B cell (primary cell): ENCODE measurements at regions not wholly inside any gene's neighbourhood (a gene's known extent, or its start where the extent isn't known, plus 50 kb on each side); places are given as distances from the start of the nearest gene placed in this dataset.

Source experiments
- ATAC-seq: fragments of 200-7000 bp; cut with Tn5 transposase; one replicate; pipeline ENCODE4 v1.10.0; 2021; ENCODE audit warnings: low read depth, mild to moderate bottlenecking, moderate number of reproducible peaks, moderate library complexity
- CTCF ChIA-PET: fragments of 350-600 bp; sonication (Branson Sonifier 250); formaldehyde crosslinking; loops from one replicate; lab custom pipeline; 2021; ENCODE audit warnings: antibody characterized with exemption, inconsistent platforms; lab: Charles Lee
- POLR2A ChIA-PET: fragments of 350-600 bp; sonication (Branson Sonifier 250); formaldehyde crosslinking; loops from one replicate; lab custom pipeline; 2021; ENCODE audit warnings: antibody characterized with exemption; lab: Charles Lee
- DNase-seq: peaks from one replicate; pipeline ENCODE4 v3.0.0; 2013
- H2AFZ ChIP-seq: 2 replicates; pipeline ENCODE4 v1.6.1; 2012; ENCODE audit warnings: mild to moderate bottlenecking, low read depth, low read length; ENCODE audit not compliant: insufficient read depth, poor library complexity, severe bottlenecking
- H3K27ac ChIP-seq, 2 donors: 1 replicate in 1 of 2; 2 replicates in 1 of 2; pipeline ENCODE4 v1.5.1; 2012 to 2013; ENCODE audit warnings: low read length in 2 of 2, mild to moderate bottlenecking in 2 of 2, moderate library complexity in 1 of 2
- H3K27me3 ChIP-seq, 4 experiments: fragments of 200-600 bp in 1 of 4; sonication (generic) in 1 of 4; replicated peaks in 1 of 4; 1 replicate in 2 of 4; 2 replicates in 2 of 4; pipeline versions ENCODE4 v1.6.1 to v1.7.0; 2013 to 2016; ENCODE audit warnings: low read length in 3 of 4, mild to moderate bottlenecking in 2 of 4, mixed read lengths in 1 of 4, moderate library complexity in 1 of 4; ENCODE audit not compliant: insufficient read depth in 4 of 4, control insufficient read depth in 3 of 4; ENCODE audit errors: control extremely low read depth in 1 of 4
- H3K36me3 ChIP-seq, 2 experiments: replicated peaks in 1 of 2; 1 replicate in 1 of 2; 2 replicates in 1 of 2; pipeline versions ENCODE4 v1.6.1 to v1.7.1; 2013; ENCODE audit warnings: low read length in 1 of 2; ENCODE audit not compliant: insufficient read depth in 2 of 2, control insufficient read depth in 1 of 2; ENCODE audit errors: control extremely low read depth in 1 of 2, extremely low read depth in 1 of 2
- H3K4me1 ChIP-seq, 2 donors: fragments of 200-600 bp in 1 of 2; sonication (generic) in 1 of 2; 1 replicate in 1 of 2; 2 replicates in 1 of 2; pipeline versions ENCODE4 v1.5.1 to v1.6.1; 2013 to 2017; ENCODE audit warnings: low read length in 2 of 2; ENCODE audit not compliant: control insufficient read depth in 2 of 2, insufficient read depth in 2 of 2
- H3K4me2 ChIP-seq: replicated peaks from 2 replicates; pipeline ENCODE3; 2012; ENCODE audit warnings: mild to moderate bottlenecking, low read depth, low read length; ENCODE audit not compliant: poor library complexity, severe bottlenecking
- H3K4me3 ChIP-seq, 5 experiments: fragments of 200-600 bp in 1 of 5; sonication (generic) in 1 of 5; 1 replicate in 3 of 5; 2 replicates in 2 of 5; pipeline versions ENCODE4 v1.5.1 to v1.7.0; 2011 to 2016; ENCODE audit warnings: low read length in 4 of 5, mild to moderate bottlenecking in 4 of 5, low read depth in 2 of 5, control low read depth in 1 of 5, moderate library complexity in 1 of 5; ENCODE audit not compliant: insufficient read depth in 1 of 5; ENCODE audit errors: control extremely low read depth in 1 of 5, extremely low read depth in 1 of 5
- H3K79me2 ChIP-seq: fragments of 200-600 bp; sonication (generic); one replicate; pipeline ENCODE4 v1.6.0; 2016; ENCODE audit warnings: low read length; ENCODE audit not compliant: control insufficient read depth, insufficient read depth
- H3K9ac ChIP-seq: fragments of 200-600 bp; sonication (generic); 2 replicates; pipeline ENCODE4 v1.6.1; 2017; ENCODE audit warnings: mild to moderate bottlenecking, low read length, moderate library complexity
- H3K9me3 ChIP-seq, 3 donors: one replicate each; pipeline versions ENCODE4 v1.6.1 to v1.7.1; 2013; ENCODE audit warnings: low read length in 2 of 3; ENCODE audit not compliant: control insufficient read depth in 2 of 3, insufficient read depth in 1 of 3; ENCODE audit errors: control extremely low read depth in 1 of 3
- H4K20me1 ChIP-seq: 2 replicates; pipeline ENCODE4 v1.6.0; 2012; ENCODE audit warnings: mild to moderate bottlenecking, low read length; ENCODE audit not compliant: insufficient read depth, control insufficient read depth, poor library complexity, severe bottlenecking
- H3K27ac Mint-ChIP-seq: one replicate; pipeline ENCODE4 v1.8.0; 2021; ENCODE audit warnings: mixed read lengths
- H3K27me3 Mint-ChIP-seq: one replicate; pipeline ENCODE4 v1.8.0; 2021; ENCODE audit warnings: mixed read lengths
- H3K4me1 Mint-ChIP-seq: one replicate; pipeline ENCODE4 v1.8.0; 2021; ENCODE audit warnings: mixed read lengths
- H3K4me3 Mint-ChIP-seq: one replicate; pipeline ENCODE4 v1.8.0; 2021; ENCODE audit warnings: mixed read lengths
- H3K9me3 Mint-ChIP-seq: one replicate; pipeline ENCODE4 v1.8.0; 2022; ENCODE audit warnings: mixed read lengths; ENCODE audit not compliant: insufficient read depth
- EZH2 ChIP-seq: IDR thresholded peaks from 2 replicates; pipeline ENCODE4 v1.6.1; 2012; ENCODE audit warnings: borderline replicate concordance, low read depth, mild to moderate bottlenecking, moderate library complexity, low read length; ENCODE audit not compliant: insufficient read depth, poor library complexity, severe bottlenecking
- WGBS: methylation state at CpG from one replicate; pipeline ENCODE4 v1.1.5; 2013; ENCODE audit warnings: missing lambda C conversion rate; ENCODE audit not compliant: insufficient coverage; 5-methylcytosine and 5-hydroxymethylcytosine counted together
- intact Hi-C: fragments of 100-400 bp; cut with micrococcal nuclease; formaldehyde crosslinking; loops from one replicate; pipeline ENCODE4 v1.10.0; 2022
- TF ChIP-seq, protein P1 (sequence below): fragments of 200-600 bp; IDR thresholded peaks from one replicate; pipeline ENCODE4 v1.8.0; 2022; ENCODE audit warnings: antibody characterized with exemption, mild to moderate bottlenecking

DNA sequence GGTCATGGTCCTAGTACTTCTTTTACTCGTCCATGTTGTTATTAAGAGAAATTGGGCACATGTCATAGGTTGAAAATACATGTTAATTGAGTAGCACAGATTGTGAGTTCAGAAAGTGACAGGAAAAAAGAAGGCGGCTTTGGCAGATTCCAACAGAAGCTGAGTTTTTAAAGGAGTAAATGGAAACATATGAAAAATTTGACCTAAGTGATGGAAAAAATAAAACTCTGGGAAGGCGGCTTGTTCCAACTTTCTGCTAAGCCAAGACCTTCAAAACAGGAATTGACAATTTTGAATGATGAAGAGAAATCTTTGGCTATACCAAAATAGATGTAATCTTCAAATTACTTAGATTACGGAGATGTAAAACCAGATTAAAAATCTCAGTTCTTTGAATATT lies 868.0 kb downstream of the EPHA4 start:
- no peak overlapping the region for H3K27ac Mint-ChIP-seq
- no peak overlapping the region for H3K4me3 Mint-ChIP-seq
- Histone ChIP-seq H3K4me1 (no peaks in the 10 kb centered on the region), H3K4me3 (no peak overlapping the region), H3K9ac (no peak overlapping the region), H3K36me3 (no peaks in the 10 kb centered on the region), H3K27me3 (no peaks in the 10 kb centered on the region), H3K79me2 (no peaks in the 10 kb centered on the region), H3K4me2 (no peak overlapping the region), H3K27ac (no peak overlapping the region), H2AFZ (no peak overlapping the region), H4K20me1 (no peaks in the 10 kb centered on the region), H3K9me3 (peaks cover 0 to 5% (median 0%) of the 10 kb centered on the region in 3 donors)
- ChIA-PET CTCF (no interaction called here), POLR2A (no interaction called here)
- H3K4me1 Mint-ChIP-seq, result no peaks in the 10 kb centered on the region
- TF ChIP-seq EZH2, result no peak
- TF ChIP-seq, protein P1, sequence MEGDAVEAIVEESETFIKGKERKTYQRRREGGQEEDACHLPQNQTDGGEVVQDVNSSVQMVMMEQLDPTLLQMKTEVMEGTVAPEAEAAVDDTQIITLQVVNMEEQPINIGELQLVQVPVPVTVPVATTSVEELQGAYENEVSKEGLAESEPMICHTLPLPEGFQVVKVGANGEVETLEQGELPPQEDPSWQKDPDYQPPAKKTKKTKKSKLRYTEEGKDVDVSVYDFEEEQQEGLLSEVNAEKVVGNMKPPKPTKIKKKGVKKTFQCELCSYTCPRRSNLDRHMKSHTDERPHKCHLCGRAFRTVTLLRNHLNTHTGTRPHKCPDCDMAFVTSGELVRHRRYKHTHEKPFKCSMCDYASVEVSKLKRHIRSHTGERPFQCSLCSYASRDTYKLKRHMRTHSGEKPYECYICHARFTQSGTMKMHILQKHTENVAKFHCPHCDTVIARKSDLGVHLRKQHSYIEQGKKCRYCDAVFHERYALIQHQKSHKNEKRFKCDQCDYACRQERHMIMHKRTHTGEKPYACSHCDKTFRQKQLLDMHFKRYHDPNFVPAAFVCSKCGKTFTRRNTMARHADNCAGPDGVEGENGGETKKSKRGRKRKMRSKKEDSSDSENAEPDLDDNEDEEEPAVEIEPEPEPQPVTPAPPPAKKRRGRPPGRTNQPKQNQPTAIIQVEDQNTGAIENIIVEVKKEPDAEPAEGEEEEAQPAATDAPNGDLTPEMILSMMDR, result no peak
- DNase-seq (no peak), ATAC-seq (no peak)
- intact Hi-C loops, result no loop called here
- H3K27me3 Mint-ChIP-seq, result peaks cover 8% of the 10 kb centered on the region
- 100% methylated on average over 1 of the region's 4 CpGs for WGBS
- no peaks in the 10 kb centered on the region for H3K9me3 Mint-ChIP-seq

DNA sequence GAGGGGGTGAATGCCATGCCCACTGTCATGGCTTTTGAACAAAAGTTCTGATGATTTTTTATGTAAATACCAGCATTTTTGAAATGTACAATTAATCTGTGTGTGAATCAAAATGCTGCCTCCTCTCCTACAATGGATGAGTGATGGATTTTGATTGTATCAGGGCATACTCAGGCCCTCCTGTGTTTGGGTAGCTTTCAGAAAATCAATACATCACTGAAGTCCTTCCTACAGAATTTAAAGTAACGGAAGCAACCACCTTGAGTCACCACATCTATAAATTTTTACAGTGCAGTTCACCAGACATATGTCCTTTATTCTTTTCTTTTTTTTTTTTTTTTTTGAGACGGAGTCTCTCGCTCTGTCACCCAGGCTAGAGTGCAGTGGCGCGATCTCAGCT lies 867.3 kb downstream of the EPHA4 start:
- ChIA-PET CTCF (no interaction called here), POLR2A (no interaction called here)
- Histone ChIP-seq H4K20me1 (no peaks in the 10 kb centered on the region), H3K27me3 (no peaks in the 10 kb centered on the region), H3K9me3 (peaks cover 0 to 5% (median 0%) of the 10 kb centered on the region in 3 donors), H3K4me3 (no peak overlapping the region), H3K36me3 (no peaks in the 10 kb centered on the region), H3K27ac (no peak overlapping the region), H3K4me1 (no peaks in the 10 kb centered on the region), H3K79me2 (no peaks in the 10 kb centered on the region), H3K4me2 (no peak overlapping the region), H2AFZ (no peak overlapping the region), H3K9ac (no peak overlapping the region)
- DNase-seq (no peak), ATAC-seq (no peak)
- TF ChIP-seq, protein P1, result no peak
- TF ChIP-seq EZH2, result no peak
- H3K27ac Mint-ChIP-seq, result no peak overlapping the region
- WGBS, result no CpG with 5 or more reads among the region's 5 CpGs
- intact Hi-C loops, result no loop called here
- peaks cover 8% of the 10 kb centered on the region for H3K27me3 Mint-ChIP-seq
- H3K9me3 Mint-ChIP-seq, result no peaks in the 10 kb centered on the region
- H3K4me3 Mint-ChIP-seq, result no peak overlapping the region
- H3K4me1 Mint-ChIP-seq, result no peaks in the 10 kb centered on the region
